Lower lobe of right lung (tissue), 2 donors: ENCODE measurements at regions not wholly inside any gene's neighbourhood (a gene's known extent, or its start where the extent isn't known, plus 50 kb on each side); places are given as distances from the start of the nearest gene placed in this dataset.
"Not testable (repeated sequence)": the region's sequence is repeated elsewhere in the genome, so short reads cannot be mapped to it uniquely, and the experiment has no call there.

Experiments
- ATAC-seq, 2 donors: fragments of 200-7000 bp; cut with Tn5 transposase; one replicate each; pipeline ENCODE4 v1.9.1; 2020 to 2022; ENCODE audit warnings: mild to moderate bottlenecking in 2 of 2, moderate library complexity in 2 of 2
- DNase-seq: peaks from one replicate; pipeline ENCODE4 v3.0.0-alpha.2; 2020
- H3K27ac ChIP-seq: fragments of 200-600 bp; one replicate; pipeline ENCODE4 v1.8.0; 2022
- H3K27me3 ChIP-seq: fragments of 200-600 bp; one replicate; pipeline ENCODE4 v1.8.0; 2022; ENCODE audit warnings: low read depth
- H3K36me3 ChIP-seq: fragments of 200-600 bp; one replicate; pipeline ENCODE4 v1.8.0; 2022; ENCODE audit warnings: mild to moderate bottlenecking
- H3K4me1 ChIP-seq: fragments of 200-600 bp; one replicate; pipeline ENCODE4 v1.8.0; 2022
- H3K4me3 ChIP-seq: fragments of 200-600 bp; one replicate; pipeline ENCODE4 v1.8.0; 2022; ENCODE audit warnings: mild to moderate bottlenecking
- H3K9me3 ChIP-seq: fragments of 200-600 bp; one replicate; pipeline ENCODE4 v1.8.0; 2022
- intact Hi-C: fragments of 100-400 bp; cut with DNase I; formaldehyde crosslinking; loops from one replicate; pipeline ENCODE4 v1.11.0; 2022
- TF ChIP-seq, protein P1 (sequence below): fragments of 200-600 bp; IDR thresholded peaks from one replicate; pipeline ENCODE4 v1.8.0; 2022; ENCODE audit warnings: antibody characterized with exemption, mild to moderate bottlenecking
- donor health status: DM: no; HTN: yes; CAD: no; lungs with severe emphysema.

DNA sequence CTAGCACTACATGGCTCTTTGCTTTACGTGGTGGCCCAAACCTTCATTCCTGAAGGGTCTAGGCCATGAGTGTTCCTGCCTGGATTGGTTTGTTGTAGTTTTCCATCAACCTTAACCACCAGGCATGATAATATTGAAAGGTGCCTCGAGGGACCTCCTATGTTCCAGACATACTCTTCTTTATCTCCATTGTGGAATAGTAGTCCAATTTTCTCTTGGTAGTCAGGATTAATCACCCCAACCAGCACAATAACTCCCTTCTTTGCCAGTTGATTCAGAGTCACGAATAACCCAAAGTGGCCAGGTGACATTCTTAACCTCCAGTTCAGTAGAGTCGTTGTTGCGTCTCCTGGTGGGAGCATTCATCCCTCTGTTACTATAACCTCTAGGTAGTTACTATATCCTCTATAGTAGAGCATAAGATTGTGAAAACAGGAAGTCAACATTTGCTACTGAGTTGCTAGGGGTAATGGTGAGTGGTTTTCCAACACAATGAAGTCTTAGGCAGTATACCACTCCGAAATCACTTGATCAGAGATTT is 88.1 kb upstream of the FAM240B start:
- intact Hi-C loops, H3K4me3 ChIP-seq: not testable (repeated sequence)

DNA sequence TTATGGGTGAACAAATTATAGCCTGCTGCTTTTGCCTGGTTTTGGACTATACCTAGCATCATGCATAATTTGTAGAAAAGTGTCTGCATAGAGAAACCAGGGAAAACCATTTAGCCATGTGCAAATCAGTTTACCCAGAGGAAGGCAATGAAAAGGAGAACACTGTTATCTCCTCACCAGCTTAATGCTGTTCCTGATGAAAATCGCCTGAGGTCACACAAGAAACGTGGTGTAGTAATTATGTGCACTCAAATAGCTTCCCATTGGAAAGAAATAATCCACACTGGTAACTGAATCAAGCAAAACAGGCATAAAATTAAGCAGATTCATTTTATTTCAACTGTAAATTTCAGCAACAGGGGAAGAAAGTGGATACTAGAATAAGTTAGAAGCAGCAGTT is 51.7 kb upstream of the FAM240B start:
- Histone ChIP-seq H3K9me3 (no peaks in the 10 kb centered on the region), H3K4me3 (no peak overlapping the region), H3K27ac (no peak overlapping the region), H3K4me1 (no peaks in the 10 kb centered on the region), H3K27me3 (no peaks in the 10 kb centered on the region), H3K36me3 (no peaks in the 10 kb centered on the region)
- intact Hi-C loops = no loop called here
- TF ChIP-seq, protein P1, sequence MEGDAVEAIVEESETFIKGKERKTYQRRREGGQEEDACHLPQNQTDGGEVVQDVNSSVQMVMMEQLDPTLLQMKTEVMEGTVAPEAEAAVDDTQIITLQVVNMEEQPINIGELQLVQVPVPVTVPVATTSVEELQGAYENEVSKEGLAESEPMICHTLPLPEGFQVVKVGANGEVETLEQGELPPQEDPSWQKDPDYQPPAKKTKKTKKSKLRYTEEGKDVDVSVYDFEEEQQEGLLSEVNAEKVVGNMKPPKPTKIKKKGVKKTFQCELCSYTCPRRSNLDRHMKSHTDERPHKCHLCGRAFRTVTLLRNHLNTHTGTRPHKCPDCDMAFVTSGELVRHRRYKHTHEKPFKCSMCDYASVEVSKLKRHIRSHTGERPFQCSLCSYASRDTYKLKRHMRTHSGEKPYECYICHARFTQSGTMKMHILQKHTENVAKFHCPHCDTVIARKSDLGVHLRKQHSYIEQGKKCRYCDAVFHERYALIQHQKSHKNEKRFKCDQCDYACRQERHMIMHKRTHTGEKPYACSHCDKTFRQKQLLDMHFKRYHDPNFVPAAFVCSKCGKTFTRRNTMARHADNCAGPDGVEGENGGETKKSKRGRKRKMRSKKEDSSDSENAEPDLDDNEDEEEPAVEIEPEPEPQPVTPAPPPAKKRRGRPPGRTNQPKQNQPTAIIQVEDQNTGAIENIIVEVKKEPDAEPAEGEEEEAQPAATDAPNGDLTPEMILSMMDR = no peak
- DNase-seq (no peak), ATAC-seq (no peak)

More for the DNA sequence above, 88.1 kb upstream of the FAM240B start:
- not testable (repeated sequence) for ATAC-seq, H3K4me1 ChIP-seq, H3K9me3 ChIP-seq, H3K27ac ChIP-seq, DNase-seq, H3K36me3 ChIP-seq, H3K27me3 ChIP-seq
